Cardiac septum (tissue), 1 donor: ENCODE measurements at regions not wholly inside any gene's neighbourhood (a gene's known extent, or its start where the extent isn't known, plus 50 kb on each side); places are given as distances from the start of the nearest gene placed in this dataset.
"Not testable (repeated sequence)": the region's sequence is repeated elsewhere in the genome, so short reads cannot be mapped to it uniquely, and the experiment has no call there.

Source experiments
- DNase-seq: peaks from one replicate; pipeline ENCODE4 v3.0.0-alpha.2; 2020; ENCODE audit warnings: low spot score
- intact Hi-C: fragments of 100-400 bp; cut with DNase I; formaldehyde crosslinking; loops from one replicate; pipeline ENCODE4 v1.14.0; 2022
- donor health status: DM: no; HTN: no; CAD: no.

DNA sequence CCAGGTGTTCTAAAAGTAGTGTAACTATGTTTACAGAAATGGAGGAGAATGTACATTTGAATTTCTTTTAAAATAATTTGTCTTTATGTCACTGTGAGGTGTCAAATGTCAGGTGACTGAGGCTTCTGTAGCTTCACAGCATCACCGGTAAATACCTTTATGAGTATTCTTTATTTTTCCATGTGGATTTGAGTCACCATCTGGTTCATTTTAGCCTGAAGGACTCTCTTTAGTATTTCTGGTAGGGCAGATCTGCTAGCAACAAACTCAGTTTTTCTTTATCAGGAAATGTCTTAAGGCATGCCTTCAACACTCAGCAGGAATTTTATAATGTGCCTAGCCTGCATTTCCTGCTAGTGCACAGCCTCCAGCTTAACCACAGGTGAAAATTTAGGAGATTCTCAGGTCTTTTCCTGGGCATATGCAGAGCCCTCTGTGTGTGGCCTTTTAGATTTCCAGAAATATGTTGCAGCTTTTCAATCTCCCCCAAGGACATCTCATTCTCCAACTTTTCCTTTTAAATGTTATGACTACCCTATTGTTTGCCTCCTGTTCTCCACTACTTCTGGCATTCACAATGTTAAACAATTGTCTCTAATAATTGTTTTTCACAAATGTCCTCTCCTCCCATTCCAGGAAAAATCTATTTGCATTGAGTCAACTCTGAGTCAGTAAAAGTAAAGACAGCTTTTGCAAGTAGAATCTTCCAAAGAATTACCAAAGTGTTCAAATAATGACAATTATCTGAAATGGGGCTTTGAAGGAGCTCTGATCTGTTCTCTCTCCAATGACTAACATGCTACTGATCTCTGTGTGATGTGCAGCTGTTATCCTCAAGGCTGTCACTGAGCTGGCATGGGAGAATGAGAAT lies 239.4 kb upstream of the CPHXL start:
- intact Hi-C loops, result no loop called here
- DNase-seq, result no peak

GRCh38 chr16:75969120-75969519 lies 242.8 kb upstream of the CPHXL start:
- DNase-seq, intact Hi-C loops: not testable (repeated sequence)

- DNase-seq, result no peak
- intact Hi-C loops, result no loop called here
These were observed 245.0 kb upstream of the CPHXL start for GRCh38 chr16:75971334-75971733.

GRCh38 chr16:75983296-75983695 lies 257.0 kb upstream of the CPHXL start:
- intact Hi-C loops, result no loop called here

DNA sequence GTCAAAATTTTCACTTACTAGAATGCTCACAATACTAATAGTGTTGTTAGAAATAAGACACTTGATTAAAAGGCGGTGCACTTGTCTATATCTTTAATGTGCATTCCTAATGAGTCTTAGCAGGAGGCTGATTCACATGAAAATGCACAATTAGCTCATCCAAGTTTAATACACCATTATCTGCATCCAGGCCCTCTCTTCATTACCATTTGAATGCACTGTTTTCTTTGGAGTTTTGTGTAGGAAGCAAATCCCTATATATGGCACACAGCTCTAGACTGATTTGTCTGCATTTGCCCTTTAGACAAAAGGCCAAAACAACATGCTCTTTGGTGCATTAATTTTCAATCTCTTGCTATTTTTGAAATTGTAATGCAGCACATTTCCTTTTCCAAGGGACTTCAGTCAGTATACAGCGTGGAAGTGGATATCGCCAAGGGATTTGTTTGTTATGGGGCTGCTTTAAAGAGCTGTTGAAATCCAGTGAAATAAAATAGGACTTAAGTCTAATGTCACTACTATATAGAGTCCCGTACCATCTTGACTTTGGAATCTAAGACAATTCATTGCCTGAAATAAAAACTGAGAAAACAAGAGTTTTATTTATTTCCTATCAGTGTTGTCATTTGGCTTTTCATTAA lies 257.6 kb upstream of the CPHXL start:
- intact Hi-C loops, result no loop called here
- DNase-seq, result no peak

More at GRCh38 chr16:75983296-75983695, 257.0 kb upstream of the CPHXL start:
- no peak for DNase-seq

GRCh38 chr16:75987323-75987722 lies 261.0 kb upstream of the CPHXL start:
- intact Hi-C loops, result no loop called here
- no peak for DNase-seq

DNA sequence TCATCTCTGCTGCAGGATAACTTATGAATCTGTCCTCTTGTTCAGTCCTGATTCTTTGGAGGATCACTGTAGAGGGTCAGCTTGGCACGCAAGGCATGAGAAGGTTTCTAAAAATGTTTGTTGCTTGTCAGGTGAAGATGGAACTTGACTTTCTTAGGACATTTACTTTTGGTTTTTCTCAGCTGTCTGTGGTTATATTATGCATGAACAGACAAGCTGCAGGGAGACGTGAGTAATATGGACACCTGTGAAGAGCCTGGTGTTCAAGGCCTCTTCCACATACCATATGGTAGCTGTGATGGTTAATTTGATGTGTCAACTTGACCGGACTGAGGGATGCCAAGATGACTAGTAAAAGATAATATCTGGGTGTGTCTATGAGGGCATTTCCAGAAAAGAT lies 270.2 kb upstream of the CPHXL start:
- intact Hi-C loops, result no loop called here
- no peak for DNase-seq

DNA sequence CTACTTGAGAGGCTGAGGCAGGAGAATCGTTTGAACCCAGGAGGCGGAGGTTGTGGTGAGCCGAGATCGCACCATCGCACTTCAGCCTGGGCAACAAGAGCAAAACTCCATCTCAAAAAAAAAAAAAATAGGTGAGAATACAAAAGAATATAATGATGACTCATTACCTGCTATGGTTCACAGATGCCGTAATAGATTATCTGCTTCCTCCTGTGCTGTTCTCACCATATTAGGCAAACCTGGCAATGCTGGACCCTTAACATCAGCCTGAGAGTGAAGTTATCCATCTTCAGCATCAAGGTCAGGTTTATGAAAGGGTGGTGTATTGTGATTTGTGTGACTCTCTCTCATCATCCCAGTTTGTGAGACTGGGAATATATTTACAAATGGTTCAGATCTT lies 271.3 kb upstream of the CPHXL start:
- DNase-seq, result no peak
- intact Hi-C loops, result no loop called here

GRCh38 chr16:76007645-76008044 lies 269.6 kb upstream of the CNTNAP4 start:
- DNase-seq, result no peak
- intact Hi-C loops, result no loop called here

DNA sequence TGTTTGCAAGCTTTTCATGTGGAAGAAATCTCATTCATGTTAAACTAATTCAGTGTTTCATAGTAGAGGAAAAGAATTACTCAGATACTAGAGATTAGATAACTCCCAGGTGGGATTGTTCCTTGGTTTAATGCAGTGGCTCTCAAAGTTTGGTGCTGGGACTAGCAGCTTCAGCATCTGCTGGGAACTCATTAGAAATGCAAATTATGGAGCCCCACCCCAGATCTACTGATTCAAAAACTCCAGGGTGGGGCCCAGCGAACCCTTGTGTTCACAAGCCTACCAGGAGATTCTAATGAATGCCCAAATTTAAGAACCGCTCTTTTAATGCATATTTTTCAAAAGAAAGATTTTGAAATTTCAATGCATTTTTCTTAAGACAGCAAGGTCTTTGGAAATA lies 253.4 kb upstream of the CNTNAP4 start:
- intact Hi-C loops, result no loop called here
- DNase-seq, result no peak

DNA sequence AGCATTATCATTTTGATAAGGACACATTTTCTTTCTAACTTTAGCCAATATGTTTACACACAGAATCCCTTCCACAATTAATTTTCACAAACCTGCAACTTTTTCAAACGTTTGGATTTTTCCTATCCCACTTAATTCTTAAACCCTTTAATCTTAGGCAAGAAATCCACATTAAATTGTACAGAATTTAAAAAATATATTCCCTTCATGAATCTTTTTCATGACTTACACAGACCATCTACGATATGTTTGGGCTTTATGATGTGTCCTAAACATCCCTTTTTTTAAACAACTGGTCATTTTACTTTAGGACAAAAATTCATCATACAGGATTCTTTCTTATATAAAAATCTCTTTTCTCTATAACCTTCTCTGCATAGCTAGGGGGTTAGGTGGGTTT lies 241.5 kb upstream of the CNTNAP4 start:
- no peak for DNase-seq
- intact Hi-C loops, result no loop called here

DNA sequence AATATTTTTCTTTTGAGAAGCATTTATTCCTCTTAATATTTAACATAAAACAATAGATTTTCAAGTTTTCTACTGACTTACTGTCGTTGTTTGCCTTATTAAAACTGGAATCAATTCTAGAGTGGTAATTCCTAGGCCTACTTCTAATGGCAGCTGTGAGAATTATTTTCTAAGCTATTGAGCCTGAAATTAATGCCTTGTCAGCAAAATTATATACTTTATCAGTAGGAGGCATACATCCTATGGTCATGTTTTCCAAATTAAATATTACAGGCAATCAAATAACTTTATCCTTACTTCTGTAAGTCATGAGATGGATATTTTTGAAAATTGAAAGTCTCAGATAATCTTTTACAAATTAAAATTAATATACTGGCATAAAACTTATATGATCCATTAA lies 239.1 kb upstream of the CNTNAP4 start:
- intact Hi-C loops, result no loop called here
- no peak for DNase-seq

GRCh38 chr16:76052725-76053124 lies 224.5 kb upstream of the CNTNAP4 start:
- intact Hi-C loops, result no loop called here
- DNase-seq, result no peak

DNA sequence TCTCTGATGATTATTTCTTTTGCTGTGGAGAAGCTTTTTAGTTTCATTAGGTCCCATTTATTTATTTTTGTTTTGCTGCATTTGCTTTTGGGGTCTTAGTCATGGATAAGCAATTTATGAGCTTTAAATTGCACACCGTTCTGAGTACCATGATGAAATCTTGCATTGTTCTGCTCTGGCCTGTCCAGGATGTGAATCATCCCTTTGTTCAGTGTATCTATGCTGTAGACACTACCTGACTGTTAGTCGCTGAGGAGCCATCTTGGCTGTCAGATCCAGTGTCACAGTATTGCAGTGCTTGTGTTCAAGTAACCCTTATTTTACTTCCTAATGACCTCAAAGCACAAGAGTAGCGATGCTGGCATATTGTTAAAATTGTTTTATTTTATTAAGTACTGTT lies 218.0 kb upstream of the CNTNAP4 start:
- intact Hi-C loops, result no loop called here
- no peak for DNase-seq

GRCh38 chr16:76059701-76060100 lies 217.5 kb upstream of the CNTNAP4 start:
- no peak for DNase-seq
- intact Hi-C loops, result no loop called here

- intact Hi-C loops, result no loop called here
- DNase-seq, result no peak
These were observed 205.5 kb upstream of the CNTNAP4 start for GRCh38 chr16:76071690-76072089.

DNA sequence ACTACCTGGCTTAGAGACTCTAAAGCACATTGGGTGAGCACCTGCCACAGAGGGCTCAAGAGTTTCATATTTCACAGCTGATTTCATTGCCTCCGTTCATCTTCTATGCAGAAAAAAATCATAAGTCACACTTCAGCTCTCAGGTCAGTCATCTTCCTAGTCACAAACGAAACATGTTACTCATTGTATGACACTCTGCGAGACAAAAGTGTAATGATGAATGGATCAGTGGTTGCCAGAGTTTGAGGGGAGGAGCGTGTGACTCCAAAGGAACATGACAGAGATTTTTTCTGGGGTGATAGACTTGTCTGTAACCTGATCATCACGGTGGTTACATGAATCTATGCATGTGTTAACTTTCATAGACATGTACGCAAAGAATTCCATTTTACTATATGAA lies 195.2 kb upstream of the CNTNAP4 start:
- no peak for DNase-seq
- intact Hi-C loops, result no loop called here

DNA sequence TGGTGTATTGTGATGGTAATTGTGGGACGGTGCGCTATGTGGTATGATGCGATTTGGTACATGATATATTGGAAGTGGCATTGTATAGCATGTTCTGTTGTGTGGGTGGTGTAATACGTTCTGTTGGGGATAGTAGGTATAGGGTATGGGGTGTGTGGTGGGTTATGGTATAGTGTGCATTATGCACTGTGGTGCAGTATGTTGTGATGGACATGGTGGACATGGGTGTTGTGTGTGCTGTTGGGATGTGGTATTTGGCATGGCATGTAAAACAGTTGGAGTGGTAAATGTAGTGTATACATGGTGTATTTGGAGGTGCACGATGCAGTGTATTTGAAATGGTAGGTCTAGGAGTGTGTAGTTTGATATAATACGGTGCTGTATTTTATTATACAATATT lies 170.6 kb upstream of the CNTNAP4 start:
- intact Hi-C loops, result no loop called here
- no peak for DNase-seq

DNA sequence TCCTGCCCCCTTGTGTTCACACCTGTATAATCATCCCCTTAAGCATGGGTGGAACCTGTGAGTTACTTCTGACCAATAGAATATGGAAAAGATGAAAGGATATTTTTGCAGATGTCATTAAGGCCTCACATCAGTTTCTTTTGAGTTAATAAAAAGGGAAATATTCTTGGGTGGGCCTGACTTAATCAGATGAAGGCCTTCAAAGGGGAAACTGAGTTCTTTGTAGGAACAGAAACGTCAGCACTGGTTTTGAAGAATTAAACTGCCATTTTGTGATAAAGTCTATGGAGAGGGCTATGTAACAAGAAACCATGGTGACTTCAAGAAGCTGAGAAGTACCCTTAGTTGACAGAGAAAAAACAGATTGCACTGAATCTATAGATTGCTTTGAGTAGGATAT lies 168.7 kb upstream of the CNTNAP4 start:
- intact Hi-C loops, result no loop called here
- no peak for DNase-seq

DNA sequence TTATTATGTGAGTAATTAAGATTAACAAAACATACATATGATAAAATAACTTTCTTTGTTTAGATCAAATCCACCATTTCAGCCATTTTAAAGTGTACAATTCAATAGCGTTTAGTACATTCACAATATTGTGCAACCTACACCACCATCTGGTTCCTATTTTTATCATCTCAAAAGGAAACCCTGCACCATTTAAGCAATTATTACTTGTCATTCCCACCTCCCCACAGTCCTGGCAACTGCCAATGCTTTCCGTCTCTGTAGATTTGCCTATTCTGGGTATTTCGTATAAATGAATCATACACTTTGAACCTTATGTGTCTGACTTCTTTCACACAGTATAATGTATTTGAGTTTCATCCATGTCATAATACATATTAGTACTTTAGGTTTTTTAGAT lies 162.5 kb upstream of the CNTNAP4 start:
- no peak for DNase-seq
- intact Hi-C loops, result no loop called here

GRCh38 chr16:76118344-76118743 lies 158.9 kb upstream of the CNTNAP4 start:
- DNase-seq, result no peak
- intact Hi-C loops, result no loop called here
